GM19467 (cell line): ENCODE measurements at regions not wholly inside any gene's neighbourhood (a gene's known extent, or its start where the extent isn't known, plus 50 kb on each side); places are given as distances from the start of the nearest gene placed in this dataset.
"Not testable (repeated sequence)": the region's sequence is repeated elsewhere in the genome, so short reads cannot be mapped to it uniquely, and the experiment has no call there.

Experiments
- ATAC-seq: cut with Tn5 transposase; IDR thresholded peaks from one replicate; pipeline ENCODE4 v1.9.1; 2021; ENCODE audit warnings: mild to moderate bottlenecking, moderate library complexity; ENCODE audit not compliant: unreplicated experiment

DNA sequence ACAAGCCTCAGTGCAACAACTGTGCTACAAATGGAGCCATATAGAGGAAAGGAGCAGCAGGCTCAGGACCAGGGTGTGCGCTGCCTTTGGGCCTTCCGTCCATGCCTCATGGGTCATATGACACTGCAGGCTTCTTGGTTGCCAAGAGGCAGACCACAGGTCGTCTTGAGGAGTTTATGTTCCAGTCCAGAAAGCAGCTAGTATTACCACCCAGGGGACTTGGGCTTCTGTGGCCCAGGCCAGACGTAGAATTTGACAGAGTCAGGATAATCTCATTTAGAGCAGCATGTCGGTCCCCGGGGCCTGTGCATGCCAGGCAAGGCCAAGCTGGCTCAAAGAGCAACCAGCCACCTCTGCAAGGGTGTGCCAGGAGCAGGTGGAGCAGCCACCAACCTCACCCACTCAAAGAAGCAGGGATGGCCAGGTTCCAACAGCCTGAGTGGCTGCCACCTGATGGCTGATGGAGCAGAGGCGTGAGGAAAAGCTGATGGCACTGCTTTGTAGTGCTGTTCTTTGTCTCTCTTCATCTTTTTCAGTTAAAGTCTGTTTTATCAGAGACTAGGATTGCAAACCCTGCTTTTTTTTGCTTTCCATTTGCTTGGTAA is 109.1 kb downstream of the CCDC74A start:
- not testable (repeated sequence) for ATAC-seq

GRCh38 chr2:131639001-131639620 is 111.4 kb downstream of the CCDC74A start:
- ATAC-seq, result not testable (repeated sequence)

DNA sequence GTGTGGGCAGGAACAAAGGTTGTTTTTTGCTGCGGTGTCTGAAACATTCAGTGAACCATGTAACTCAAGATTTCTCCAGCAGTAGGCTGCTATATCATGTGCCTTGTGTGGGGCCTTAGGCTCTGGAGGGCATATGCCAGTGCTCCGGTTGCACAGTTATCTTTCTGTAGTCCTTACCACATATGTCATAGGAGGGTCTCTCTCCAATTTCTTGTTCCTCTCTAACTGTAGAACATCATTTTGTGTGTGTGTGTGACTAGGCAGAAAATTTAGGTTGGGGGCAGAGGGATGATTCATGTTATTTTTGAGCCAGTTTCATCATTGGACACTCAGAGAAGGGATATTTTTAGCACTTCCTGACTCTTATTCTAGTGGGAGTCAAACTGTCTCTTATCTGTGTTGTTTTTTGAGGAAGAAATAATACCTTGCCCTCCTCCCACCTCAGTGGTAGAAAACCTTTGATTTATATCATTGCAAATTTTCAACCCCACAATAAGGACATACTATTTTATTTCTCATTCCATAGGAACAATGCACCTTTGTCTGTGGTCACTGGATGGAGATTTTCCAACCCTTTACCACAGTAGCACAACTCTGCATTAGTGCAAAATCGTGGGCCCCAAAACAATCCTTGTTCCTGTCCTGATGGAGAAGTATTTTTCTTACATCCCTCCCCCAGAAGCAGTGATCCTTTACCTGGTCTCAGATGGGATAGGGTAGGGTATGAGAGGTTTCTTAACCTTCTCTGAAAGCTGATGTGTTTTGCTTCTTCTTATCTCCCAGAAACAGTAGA is 113.9 kb downstream of the CCDC74A start:
- no peak for ATAC-seq

DNA sequence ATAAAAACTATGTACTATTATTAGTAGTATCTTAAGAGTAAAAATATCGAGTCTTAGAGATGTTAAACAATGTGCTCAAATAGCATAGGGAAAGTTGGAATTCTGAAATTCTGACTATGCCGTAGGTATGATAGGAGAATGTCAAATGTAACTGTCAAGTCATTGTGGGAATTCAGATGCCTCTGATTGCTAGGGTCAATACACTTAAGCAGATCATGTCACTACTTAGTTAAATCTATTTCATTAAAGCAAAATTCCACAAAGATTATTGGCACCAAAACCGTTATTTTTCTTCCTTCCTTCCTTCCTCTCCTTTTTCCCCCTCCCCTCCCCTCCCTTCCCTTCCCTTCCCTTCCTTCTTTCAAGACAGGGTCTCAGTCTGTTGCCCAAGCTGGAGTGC is 115.5 kb downstream of the CCDC74A start:
- ATAC-seq, result not testable (repeated sequence)

- ATAC-seq, result no peak
Measured at GRCh38 chr2:131645177-131645765, 117.6 kb downstream of the CCDC74A start.

- ATAC-seq, result not testable (repeated sequence)
Measured at GRCh38 chr2:131646220-131646619, 118.5 kb downstream of the CCDC74A start.

DNA sequence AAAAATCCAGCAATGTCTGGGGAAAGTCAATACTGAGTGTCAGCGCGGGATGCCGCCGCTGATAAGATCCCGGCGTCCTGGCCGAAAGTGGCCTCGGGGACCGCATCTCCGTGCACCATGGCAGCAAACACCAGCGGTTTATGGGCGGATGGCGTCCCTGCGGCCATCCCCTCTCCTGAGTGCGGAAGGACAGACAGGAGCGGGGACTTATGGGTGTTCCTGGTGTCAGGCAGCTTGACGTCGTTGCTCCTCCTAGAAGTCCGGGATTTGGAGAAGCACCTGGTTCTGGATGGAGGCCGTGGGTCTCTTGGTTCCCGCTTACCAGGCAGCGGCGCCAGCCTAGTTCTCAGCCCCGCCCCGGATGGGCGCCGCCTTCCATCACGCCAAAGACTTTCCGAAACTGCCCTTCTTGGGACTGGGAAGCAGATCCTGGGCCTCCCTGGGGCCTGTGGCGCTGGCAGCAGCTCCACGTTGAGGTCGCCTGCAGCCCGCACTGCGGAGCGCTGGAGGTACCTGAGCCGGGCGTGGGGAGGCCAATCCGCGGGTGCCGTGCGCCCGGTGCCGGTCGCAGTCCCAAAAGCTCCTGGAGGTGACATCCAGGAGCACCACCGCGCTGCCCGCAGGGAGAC is 119.1 kb downstream of the CCDC74A start:
- no peak for ATAC-seq

DNA sequence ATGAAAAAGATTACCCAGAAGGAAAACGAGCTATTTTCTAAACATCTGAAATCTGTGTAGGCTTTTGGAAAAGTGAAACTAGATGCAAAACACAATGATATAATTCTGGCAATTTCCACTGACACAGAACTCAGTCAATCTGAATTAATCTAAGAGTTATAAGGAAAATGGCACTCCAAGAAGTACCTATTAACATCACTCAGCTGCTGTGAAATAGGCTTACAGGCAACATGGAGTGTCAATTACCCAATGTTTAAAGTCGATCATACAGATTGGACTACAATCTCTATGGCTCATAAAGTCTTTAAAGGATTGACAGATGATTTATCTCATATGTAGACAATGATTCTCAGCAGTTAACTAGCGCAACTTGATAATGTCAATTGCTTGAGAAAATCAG is 120.9 kb downstream of the CCDC74A start:
- ATAC-seq, result not testable (repeated sequence)

GRCh38 chr2:131652246-131652645 is 124.6 kb downstream of the CCDC74A start:
- not testable (repeated sequence) for ATAC-seq

GRCh38 chr2:131654107-131654506 is 126.4 kb downstream of the CCDC74A start:
- not testable (repeated sequence) for ATAC-seq

- no peak for ATAC-seq
Measured at GRCh38 chr2:131656816-131657633, 129.3 kb downstream of the CCDC74A start.

DNA sequence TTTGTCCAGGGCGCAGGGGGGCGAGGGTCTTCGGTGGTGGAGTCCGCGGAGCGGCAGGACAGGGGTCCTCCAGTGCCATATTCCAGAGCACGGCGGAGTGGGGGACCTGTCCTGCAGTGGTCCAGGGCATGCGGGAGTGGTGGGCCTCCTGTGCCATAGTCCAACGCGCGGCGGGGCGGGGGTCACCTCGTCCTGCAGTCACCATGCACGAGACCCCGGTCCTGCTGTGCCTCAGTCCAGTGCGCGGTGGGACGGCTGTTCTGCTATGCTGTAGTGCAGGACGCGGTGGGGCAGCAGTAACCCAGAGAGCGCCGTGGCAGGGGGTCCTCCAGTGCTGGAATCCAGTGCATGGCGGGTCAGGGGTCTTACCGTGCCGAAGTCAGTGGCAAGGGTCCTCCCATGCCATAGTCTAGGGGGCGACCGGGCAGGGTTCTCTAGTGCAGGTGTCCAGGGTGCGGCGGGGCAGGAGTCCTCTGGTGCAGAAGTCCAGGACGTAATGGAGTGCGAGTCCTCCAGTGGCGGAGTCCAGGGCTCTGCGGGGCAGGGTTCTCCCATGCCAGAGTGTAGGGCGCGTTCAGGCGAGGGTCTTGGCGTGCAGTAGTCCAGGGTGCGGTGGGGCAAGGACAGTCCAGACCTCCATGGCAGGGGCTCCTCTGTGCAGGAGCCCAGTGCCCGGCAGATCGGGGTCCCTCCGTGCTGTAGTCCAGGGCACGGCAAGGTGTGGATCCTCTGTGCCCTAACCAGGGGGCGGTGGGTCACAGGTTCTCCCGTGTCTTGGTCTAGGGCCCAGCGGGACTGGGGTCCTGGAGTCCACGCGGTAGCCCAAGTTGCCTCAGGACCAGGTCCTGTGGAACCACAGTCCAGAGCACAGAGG is 130.4 kb downstream of the CCDC74A start:
- no peak for ATAC-seq

GRCh38 chr2:131658769-131659131 is 131.1 kb downstream of the CCDC74A start:
- no peak for ATAC-seq

GRCh38 chr2:131659168-131659572 is 131.5 kb downstream of the CCDC74A start:
- ATAC-seq, result no peak

DNA sequence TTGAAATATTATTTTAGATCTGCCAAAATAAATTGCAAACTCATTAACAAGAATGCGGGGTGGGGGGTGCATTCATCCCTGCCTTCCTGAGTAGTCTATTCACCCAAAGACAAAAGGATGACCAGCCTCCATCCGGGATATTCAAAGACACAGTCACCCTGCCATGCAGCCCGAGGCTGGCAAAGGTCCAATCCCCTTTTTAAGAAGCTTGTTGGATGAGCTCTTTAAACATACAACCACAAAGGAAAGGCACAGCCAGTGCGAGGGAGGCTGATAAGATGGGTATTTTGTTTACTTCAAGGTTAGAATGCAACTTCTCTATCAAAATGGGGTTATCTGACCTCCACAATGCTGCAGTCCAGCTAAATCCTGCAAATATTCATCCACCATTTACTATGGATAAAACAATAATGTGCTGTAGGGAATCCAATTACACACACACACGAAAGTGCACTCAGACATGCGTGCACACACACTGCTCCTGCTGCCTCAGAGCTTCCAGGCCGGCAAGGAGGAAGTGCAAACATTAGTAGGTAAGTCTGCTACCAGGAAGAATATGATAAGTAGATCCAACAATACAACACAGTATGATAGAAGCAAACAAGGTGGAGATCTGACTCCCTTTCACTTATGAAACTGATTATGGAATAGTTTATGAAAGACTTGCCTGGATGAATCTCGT is 133.6 kb downstream of the CCDC74A start:
- ATAC-seq, result not testable (repeated sequence)

DNA sequence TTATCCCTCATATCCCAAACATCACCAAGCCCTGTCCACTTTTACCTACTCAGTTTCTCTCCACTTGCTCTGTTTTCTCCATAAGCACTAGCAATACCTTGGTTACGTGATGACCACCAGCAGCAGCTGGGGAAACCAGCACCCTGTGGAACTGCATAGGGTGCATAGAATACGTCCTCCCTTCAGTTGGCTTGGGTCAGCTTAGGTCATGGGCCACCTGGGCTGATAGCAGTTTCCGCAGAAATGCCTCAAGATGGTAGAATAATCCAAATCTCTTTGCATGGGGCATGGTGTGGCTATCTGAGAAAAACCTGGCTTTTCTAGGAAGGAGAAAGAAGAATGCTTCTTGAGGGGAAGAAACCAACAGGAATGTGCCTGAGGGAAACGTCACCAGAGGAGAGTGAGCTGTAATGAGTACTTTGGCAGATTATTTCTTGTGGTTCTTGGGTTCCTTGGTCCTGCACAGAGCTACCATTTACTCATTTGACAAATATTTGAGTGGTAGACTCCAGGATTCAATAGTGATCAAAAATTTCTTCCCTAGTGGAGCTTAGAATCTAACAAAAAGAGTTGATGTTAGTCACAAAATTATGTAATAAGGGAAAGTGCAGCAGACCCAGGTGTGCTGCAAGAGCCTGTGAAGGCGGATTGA is 134.3 kb downstream of the CCDC74A start:
- ATAC-seq, result not testable (repeated sequence)

GRCh38 chr2:131663501-131663900 is 135.8 kb downstream of the CCDC74A start:
- ATAC-seq, result not testable (repeated sequence)

DNA sequence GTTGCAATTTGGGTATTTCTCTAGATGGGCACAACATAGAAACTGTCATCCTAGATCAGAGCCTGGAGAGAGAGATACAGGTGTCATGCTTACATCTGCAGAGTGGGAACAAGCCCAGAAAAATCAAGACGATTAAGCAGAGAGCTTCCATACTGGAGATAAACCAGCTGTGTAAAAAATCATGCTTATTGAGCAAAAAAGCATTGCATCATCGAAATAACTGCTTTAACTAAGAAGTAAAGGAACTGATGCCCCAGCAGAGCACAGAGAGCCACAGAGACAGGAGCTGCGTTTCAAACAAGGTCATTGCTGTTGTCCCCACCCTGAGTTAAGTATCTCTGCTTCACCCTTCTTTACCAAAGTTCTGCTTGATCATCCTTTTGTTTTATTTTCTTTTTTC is 138.0 kb downstream of the CCDC74A start:
- ATAC-seq, result not testable (repeated sequence)
